ENCODE measurements at regions not wholly inside any gene's neighbourhood (a gene's known extent, or its start where the extent isn't known, plus 50 kb on each side); places are given as distances from the start of the nearest gene placed in this dataset.

- Histone ChIP-seq H3K4me1 (ENCODE audit: low read depth) (no peaks in the 10 kb centered on the region), H3K27me3 (no peaks in the 10 kb centered on the region), H3K4me3 (peak overlapping the region; percentile 77), H3K9me3 (ENCODE audit: low read depth) (no peaks in the 10 kb centered on the region), H3K36me3 (no peaks in the 10 kb centered on the region), H3K27ac (peak overlapping the region; percentile 82)
- DNase-seq (ENCODE audit: low read depth in 1 of 2, low spot score in 1 of 2) = no peak
- TF ChIP-seq, protein P1, sequence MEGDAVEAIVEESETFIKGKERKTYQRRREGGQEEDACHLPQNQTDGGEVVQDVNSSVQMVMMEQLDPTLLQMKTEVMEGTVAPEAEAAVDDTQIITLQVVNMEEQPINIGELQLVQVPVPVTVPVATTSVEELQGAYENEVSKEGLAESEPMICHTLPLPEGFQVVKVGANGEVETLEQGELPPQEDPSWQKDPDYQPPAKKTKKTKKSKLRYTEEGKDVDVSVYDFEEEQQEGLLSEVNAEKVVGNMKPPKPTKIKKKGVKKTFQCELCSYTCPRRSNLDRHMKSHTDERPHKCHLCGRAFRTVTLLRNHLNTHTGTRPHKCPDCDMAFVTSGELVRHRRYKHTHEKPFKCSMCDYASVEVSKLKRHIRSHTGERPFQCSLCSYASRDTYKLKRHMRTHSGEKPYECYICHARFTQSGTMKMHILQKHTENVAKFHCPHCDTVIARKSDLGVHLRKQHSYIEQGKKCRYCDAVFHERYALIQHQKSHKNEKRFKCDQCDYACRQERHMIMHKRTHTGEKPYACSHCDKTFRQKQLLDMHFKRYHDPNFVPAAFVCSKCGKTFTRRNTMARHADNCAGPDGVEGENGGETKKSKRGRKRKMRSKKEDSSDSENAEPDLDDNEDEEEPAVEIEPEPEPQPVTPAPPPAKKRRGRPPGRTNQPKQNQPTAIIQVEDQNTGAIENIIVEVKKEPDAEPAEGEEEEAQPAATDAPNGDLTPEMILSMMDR (IDR thresholded peaks at IDR 0.05; ENCODE audit: low read depth, low read length) = no peak
Observed at GRCh38 chrX:13936521-13937225, 93.0 kb downstream of the GEMIN8 start.

GRCh38 chrX:13934731-13935130, 95.0 kb downstream of the GEMIN8 start:
- H3K4me1 ChIP-seq (ENCODE audit: low read depth) = no peaks in the 10 kb centered on the region
- no peak for DNase-seq (ENCODE audit: low read depth in 1 of 2, low spot score in 1 of 2)
- no peaks in the 10 kb centered on the region for H3K27me3 ChIP-seq
- no peaks in the 10 kb centered on the region for H3K36me3 ChIP-seq
- TF ChIP-seq, protein P1 (IDR thresholded peaks at IDR 0.05; ENCODE audit: low read depth, low read length) = no peak
- H3K27ac ChIP-seq = no peak overlapping the region
- H3K4me3 ChIP-seq = no peak overlapping the region
- H3K9me3 ChIP-seq (ENCODE audit: low read depth) = no peaks in the 10 kb centered on the region

GRCh38 chrX:13933851-13934250, 95.8 kb downstream of the GEMIN8 start:
- Histone ChIP-seq H3K36me3 (no peaks in the 10 kb centered on the region), H3K27ac (no peak overlapping the region), H3K9me3 (ENCODE audit: low read depth) (no peaks in the 10 kb centered on the region), H3K4me3 (no peak overlapping the region), H3K27me3 (no peaks in the 10 kb centered on the region), H3K4me1 (ENCODE audit: low read depth) (no peaks in the 10 kb centered on the region)
- TF ChIP-seq, protein P1 (IDR thresholded peaks at IDR 0.05; ENCODE audit: low read depth, low read length) = no peak
- no peak for DNase-seq (ENCODE audit: low read depth in 1 of 2, low spot score in 1 of 2)

DNA sequence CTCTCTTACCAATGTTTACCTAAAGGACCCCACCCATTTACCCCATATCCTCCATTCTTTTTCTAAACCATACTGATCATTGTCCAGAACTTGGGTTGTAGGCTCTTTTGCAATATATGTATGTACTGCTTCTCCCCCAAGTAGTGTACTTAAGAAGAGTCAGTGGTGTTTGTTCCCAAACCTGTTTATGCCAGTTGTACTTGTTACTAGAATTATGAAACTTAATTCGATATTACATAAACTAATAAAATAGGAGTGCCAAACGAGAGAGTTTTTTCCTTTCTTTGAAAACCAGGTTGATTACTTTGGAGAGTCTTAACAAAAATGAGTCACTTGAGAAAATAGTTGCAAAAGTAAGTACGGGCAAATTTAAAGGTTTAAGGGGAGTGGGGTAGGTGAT, 96.3 kb downstream of the GEMIN8 start:
- H3K4me1 ChIP-seq (ENCODE audit: low read depth) = no peaks in the 10 kb centered on the region
- H3K36me3 ChIP-seq = no peaks in the 10 kb centered on the region

GRCh38 chrX:13932416-13932815, 97.3 kb downstream of the GEMIN8 start:
- H3K27me3 ChIP-seq = no peaks in the 10 kb centered on the region
- H3K36me3 ChIP-seq = no peaks in the 10 kb centered on the region
- H3K9me3 ChIP-seq (ENCODE audit: low read depth) = no peaks in the 10 kb centered on the region
- TF ChIP-seq, protein P1 (IDR thresholded peaks at IDR 0.05; ENCODE audit: low read depth, low read length) = no peak
- H3K4me3 ChIP-seq = no peak overlapping the region
- no peak for DNase-seq (ENCODE audit: low read depth in 1 of 2, low spot score in 1 of 2)
- H3K4me1 ChIP-seq (ENCODE audit: low read depth) = no peaks in the 10 kb centered on the region
- no peak overlapping the region for H3K27ac ChIP-seq

More for the DNA sequence above, 96.3 kb downstream of the GEMIN8 start:
- Histone ChIP-seq H3K27me3 (no peaks in the 10 kb centered on the region), H3K27ac (no peak overlapping the region), H3K9me3 (ENCODE audit: low read depth) (no peaks in the 10 kb centered on the region), H3K4me3 (no peak overlapping the region)
- TF ChIP-seq, protein P1 (IDR thresholded peaks at IDR 0.05; ENCODE audit: low read depth, low read length) = no peak
- DNase-seq (ENCODE audit: low read depth in 1 of 2, low spot score in 1 of 2) = no peak
